Stimulated activated CD8-positive, alpha-beta memory T cell treated with anti-CD3 and anti-CD28 coated beads, Interleukin-15, amount 100 ng/mL, for 48 hours (primary cell): ENCODE measurements at regions not wholly inside any gene's neighbourhood (a gene's known extent, or its start where the extent isn't known, plus 50 kb on each side); places are given as distances from the start of the nearest gene placed in this dataset.

ENCODE experiments used
- DNase-seq, 2 donors: peaks; one replicate each; pipeline ENCODE4 v3.0.0-alpha.2; 2020; ENCODE audit warnings: low read depth in 2 of 2

DNA sequence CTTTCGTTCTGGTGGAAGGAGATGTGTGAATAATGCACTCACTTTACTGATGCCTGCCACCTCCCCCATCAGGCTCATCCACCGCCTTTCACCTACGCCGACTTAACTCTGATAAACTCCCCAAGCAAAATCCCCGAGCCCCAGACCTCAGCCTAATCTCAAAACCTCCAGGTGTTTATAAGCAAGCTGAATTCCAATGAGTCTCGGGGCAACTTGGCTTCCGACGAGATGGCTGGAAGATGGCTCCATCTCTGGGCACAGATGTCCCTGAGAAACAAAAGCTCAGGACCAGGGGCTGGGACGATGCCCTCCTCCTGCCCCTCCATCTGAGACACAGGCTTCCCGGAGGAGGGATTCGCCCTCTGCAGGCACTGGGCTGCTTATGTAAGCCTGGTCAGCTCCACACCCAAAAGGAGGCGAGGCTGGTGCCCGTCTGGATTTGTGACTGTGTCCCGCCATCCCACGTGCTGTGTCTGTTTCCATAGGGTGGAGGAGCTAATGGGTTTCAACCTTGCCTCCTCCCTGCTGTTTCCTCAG is 386.4 kb upstream of the TNRC6C start:
- no peak for DNase-seq

DNA sequence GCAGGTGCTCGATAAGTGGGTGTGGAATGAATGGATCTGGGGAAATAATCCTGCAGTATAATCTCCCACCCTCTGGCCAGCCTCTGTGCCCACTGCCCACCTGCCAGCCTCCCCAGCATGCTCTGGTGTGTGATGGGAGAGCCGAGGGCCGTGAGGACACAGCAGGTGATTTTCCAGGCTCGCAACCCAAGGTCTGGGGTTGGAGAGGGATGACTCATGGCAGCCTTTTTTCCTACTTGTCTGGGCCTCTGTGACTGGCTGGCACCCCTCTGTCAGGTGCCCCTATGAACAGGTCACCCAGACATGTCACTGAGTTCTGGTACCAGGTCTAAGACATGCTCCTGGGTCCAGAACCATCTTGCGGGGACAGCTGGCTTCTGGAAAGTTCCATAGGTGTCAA is 385.7 kb upstream of the TNRC6C start:
- DNase-seq, result no peak

DNA sequence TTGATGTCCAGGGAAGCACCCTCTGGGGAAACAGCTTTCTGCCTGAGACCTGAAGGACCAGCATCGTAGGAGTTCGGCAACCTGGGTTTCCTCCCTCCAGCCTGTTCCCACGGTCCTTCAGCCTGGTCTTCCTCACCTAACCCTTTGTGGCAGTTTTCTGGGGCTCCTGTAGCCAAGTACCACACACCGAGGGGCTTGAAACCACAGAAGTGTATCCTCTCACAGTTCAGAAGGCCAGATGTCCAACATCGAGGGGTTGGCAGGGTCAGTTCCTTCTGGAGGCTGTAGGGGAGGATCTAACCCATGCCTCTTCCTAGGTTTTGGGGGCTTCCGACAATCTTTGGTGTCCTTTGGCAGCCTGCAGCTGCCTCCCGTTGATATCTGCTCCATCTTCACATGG is 381.0 kb upstream of the TNRC6C start:
- DNase-seq, result no peak

DNA sequence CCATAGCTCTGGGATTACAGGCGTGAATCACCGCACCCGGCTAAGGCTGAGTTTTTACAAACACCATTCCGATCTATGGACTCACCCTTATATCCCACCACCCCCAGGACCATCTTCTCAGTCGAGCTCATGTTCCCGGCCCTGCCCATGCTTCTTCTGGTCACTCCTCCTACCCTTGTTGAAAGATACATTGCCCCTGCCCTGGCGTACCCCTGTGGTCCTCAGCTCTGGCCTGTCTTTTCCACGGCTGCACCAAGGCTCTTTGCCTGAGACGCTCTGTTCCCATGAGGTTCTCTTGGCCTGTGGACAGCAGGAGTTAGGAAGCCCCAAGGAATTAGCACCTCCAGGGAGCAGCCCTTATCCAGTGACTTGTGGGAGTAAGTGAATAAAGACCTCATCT is 379.4 kb upstream of the TNRC6C start:
- DNase-seq, result no peak

DNA sequence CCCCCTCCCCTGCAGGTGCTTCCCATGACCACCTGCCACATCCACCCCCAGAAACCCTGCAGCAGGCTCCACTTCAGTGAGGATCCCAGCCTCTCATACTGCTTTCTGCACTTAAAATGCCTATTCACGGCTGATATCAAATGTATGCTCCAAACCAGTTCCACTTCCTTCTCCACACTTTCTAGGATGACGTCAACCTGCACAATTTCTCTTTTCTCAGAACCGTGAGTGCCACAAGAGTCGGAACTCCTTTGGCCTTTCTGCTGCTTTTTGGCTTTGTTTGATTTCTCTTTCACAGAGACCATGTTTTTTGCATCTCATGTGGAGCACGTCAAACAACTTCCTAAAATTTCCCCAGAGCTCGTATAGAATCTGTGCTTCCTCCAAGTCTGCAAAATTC is 378.8 kb upstream of the TNRC6C start:
- DNase-seq, result no peak

DNA sequence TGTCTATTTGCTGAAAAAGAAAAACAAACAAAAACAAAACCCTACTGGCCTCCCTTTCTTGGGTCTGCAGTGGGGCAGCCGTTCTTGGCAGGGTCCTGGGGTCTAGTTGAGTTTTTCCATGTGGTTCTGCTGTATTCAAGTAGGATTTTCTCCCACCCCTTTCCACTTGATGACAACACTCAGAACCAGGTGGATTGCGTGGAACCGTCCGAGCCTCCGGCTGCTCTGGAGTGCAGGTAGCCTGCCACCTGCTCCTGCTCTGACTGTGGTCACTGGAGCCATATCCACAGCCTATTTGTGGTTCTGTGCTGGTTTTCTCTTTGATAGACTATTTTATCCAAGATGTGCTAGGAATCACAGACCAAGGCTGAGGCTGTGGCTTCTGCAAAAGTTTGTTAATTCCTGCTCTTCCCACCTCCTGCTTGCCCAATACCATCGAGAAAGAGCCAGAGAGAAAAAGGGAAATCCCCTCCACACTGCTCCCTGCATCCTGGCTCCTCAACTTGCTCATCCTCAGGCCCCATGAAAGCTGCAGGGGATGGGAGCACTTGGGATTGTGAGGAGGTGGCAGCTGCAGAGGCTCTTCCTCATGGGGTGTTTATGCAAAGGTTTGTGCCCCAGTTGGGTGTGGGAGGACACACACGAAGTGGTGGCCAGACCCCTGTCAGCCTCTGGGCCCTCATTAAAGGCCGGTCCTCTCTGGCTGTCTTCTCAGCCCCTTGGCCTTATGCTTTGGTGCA is 377.8 kb upstream of the TNRC6C start:
- no peak for DNase-seq

DNA sequence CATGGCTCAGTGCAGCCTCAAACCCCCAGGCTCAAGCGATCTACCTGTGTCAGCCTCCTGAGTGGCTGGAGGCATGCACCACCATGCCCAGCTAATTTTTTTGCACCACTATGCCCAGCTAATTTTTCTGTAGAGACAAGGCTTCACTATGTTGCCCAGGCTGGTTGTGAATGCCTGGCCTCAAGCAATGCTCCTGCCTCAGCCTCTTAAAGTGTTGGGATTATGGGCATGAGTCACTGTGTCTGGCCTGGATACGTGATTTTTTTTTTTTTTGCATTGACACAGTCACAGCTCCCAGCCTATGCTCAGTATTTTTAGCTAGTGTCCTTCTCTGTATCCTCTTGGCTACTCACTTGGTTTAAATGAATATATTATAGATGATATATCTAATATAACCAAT is 377.0 kb upstream of the TNRC6C start:
- no peak for DNase-seq

DNA sequence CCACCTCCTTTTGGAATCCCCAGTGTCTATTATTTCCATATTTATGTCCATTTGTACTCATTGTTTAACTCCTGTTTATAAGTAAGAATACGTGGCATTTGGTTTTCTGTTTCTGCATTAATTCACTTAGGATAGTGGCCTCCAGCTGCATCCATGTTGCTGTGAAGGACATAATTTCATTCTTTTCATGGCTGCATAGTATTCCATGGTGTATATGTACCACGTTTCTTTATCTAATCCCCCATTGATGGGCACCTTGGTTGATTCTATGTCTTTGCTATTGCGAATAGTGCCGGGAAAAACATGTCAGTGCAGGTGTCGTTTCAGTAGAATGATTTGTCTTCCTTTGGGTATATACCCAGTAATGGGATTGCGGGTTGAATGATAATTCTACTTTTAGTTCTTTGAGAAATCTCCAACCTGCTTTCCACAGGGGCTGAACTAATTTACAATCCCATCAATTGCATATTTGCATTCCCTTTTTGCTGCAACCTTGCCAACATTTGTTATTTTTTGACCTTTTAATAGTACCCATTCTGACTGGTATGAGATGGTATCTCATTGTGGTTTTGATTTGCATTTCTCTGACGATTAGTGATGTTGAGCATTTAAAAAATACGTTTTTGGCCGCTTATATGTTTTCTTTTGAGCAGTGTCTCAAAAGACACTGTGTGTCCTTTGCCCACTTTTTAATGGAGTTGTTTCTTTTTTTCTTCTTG is 373.2 kb upstream of the TNRC6C start:
- no peak for DNase-seq

GRCh38 chr17:77590951-77591735 is 367.4 kb upstream of the TNRC6C start:
- no peak for DNase-seq

DNA sequence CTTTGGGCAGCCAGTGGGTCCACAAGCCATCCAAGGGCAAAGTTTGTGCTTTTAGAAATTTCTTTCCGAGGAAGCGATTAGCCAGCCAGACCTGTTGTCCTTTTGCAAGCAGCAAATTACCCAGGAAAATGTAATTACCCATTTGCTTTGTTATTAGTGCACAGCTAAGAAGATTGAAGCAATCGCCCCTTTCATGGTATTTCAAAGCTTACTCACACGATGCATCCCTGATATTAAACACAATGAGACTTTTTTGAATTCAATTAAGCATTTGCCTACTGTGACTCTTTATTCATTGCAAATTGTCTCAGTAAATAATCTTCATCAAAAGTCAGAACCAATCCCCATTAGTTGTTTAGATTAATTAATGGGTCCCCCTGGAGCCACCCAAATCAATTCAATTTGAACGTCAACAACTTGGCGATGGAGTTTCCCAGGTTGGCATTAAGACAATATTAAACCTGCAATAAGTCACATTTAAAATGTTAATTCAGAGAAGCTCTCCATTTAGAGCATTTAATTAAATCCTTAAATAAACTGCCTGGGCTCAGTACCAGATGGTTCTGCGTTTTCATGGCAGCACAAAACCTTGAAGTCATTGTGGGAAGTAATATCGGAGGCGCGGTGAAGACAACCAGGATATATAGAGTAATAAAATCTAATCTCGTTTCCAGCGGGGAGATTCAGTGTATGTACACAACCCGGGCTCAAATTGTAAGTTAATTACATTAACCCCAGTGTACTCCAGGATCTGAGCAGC is 366.2 kb upstream of the TNRC6C start:
- DNase-seq, result no peak

DNA sequence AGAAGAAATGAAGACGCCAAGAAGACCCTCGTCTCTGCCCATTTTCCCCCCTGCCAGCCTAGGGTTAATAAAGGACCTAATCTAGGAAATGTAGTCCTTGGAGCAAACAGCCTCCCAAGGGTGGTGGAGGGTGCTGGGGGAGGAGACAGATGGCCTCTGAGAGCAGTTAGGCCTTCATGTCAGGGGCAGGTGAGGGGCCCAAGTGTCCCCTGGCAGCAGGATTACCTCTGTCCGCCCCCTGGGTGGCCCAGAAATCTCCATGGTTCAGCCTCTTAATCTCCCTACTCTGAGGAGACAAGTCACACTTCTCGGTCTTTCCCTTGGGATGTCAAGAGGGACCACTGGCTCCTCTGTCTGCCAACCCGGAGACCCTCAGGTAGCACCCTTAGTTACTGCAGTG is 365.4 kb upstream of the TNRC6C start:
- DNase-seq, result no peak

- peak in 1 of 2 donors; percentile 18 for DNase-seq
Observed at GRCh38 chr17:77594416-77595209, 363.9 kb upstream of the TNRC6C start.

- no peak for DNase-seq
Observed at GRCh38 chr17:77596491-77597417, 361.7 kb upstream of the TNRC6C start.

DNA sequence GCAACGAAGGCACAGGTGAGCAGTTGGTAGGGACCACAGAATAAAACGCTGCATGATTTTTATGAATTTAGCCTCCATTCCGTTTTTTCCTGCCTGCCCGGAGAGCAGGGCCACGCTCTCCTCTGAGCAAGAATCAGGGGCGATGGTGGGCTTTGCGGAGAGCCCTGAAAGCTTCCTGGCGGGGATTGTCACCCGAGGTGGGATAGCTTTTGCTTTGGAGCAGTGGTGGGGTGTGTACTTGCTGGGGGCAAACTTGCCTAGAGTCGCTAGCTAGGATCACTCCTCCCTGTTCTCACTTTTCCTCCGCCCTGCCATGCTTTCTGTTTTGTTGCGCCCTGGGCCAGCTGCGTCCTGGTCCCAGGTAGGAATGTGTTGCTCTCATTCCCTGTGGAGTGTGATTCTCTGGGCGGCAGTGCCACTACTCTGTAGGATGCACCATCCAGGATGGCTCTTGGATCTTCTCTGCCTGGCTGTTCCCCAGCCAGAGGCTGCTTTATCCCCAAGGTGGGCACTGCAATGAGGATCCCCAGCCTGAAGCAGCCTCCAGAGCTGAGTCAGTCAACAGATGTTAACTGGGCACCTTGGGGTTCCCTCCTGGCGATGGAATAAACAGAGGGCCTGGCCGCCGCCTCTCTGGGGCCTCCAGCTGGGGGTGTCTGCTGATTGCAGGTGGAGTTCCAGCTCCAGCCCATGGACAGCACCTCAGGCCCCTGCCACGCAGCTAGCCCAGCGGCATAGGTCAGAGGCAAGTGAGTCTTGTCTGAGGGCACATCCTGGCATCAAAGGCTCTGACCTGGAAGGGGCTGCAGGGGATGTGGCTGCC is 360.9 kb upstream of the TNRC6C start:
- no peak for DNase-seq

DNA sequence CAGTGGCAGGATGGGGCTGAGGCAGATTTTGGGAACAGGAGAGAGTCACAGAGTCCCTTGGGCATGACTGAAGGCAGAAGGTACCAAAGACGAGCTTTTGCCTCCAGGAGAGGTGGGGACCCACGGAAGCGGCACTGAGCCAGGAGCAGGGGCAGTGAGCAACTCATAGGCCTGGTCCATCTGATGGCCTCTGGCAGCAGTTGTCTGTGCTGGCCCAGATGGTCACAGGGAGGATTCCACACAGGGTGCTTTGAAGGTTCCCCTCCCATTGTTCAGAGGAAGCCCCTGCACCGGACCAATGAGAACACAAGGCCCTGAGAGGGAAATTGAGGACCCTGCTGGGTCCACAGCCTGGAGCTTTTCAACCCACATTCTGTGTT is 360.3 kb upstream of the TNRC6C start:
- no peak for DNase-seq

DNA sequence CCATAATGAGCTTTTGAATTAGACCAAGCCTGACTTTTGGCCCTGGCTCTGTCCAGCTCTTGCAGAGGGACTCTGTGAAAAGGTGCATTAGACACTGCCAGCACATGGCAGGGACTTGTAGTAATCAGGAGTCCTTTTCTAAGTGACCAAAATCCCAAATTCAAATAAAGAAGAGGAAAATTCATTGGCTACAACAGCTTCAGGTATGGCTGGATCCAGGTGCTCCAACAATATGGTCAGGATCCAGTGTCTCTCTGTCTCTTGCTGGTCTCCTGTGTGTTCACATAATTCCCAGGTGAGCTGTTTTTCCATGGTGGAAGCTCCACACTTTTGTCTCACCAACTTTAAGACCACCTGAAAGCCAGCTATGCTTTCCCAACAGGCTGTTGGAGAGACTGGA is 358.8 kb upstream of the TNRC6C start:
- no peak for DNase-seq

DNA sequence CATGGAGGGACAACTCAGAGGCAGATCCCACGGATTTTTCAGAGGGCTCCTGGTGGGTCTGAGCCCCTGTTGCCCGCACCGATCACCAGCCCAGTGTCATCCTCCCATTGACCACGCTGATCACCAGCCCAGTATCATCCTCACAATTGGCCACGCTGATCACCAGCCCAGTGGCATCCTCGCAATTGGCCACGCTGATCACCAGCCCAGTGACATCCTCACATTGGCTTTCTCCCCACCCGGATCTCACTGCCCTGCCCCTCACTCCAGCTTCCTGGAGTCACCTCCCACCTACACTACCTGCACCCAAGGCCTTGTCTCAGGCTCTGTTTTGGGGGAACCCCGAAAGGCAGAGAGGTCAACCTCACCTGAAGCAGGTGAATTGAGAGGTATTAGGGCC is 358.2 kb upstream of the TNRC6C start:
- no peak for DNase-seq

DNA sequence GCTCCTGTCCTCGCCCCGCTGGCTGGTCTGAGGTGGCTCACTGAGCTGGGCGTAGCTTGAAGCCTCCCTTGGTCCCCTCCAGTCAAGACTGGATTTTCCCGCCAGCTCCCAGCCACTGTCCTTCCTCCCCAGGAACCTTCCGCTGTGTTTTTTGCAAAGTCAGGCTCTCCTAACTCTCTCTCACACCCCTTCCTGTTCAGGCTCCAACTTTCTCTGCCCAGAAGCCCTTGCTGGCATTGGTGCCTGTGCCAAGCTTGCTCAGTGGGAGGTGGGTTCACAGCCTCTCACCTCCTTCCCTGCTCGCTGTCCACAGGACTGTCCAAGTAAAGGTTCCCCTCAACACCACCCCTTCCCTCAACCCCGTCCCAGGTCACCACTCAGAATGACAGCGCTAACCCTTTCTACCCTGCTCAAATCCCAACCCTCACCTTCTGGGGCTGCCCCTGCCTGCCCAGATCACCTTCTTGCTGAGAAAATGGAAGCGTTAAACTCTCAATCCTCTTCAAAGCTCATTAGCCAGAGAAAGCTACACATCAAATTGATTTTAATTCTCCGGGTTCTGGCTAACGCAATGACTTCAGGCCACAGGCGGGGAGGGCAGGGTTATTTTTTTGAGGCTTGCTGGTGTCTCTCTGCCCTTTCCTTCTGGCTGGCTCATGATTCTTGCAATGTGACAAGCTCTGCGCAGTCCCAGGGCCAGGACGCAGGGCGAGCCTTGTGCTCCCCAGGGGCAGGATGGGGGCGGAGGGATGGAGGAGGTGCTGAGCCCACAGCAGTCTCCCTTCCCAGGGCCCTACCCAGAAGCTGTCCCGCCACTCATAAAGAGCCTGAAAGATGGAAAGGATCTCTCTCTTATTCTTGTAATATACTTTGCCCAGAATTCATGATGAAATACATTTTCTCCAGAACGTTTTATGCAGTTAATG is 357.2 kb upstream of the TNRC6C start:
- no peak for DNase-seq
